ENCODE measurements at regions not wholly inside any gene's neighbourhood (a gene's known extent, or its start where the extent isn't known, plus 50 kb on each side); places are given as distances from the start of the nearest gene placed in this dataset.
"Not testable (repeated sequence)": the region's sequence is repeated elsewhere in the genome, so short reads cannot be mapped to it uniquely, and the experiment has no call there.

DNA sequence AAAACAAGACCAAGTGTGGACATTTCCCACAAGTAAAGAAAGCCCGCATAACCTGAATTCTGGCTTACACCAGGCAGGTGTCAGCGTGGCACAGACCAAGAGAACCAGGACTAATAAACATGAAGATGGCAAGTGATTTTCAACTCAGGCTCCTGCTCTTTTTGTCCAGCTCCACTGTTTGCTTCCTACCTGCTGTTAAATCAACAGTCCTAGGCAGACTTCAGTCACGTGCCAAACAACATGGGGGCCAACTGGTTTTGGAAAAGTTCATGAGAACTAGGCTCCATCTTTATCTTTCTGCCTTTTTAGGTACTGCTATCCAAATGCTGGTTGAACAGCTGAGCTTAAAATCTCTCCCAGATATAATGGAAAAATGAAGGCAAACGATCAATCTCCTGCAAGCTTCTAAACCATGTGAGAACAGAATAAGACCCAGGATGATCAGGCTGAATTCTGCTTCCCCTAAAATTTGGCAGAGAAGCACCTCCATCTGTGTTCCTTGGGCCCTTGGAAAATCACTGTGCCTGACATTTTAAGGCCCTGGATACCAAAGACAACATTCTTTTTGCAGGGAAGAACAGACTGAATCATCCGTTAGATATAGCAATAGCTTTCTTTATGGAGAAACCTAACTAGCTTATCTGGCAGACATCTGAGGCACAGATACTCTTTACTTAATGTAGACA lies 215.6 kb upstream of the USP15 start:
- Histone ChIP-seq H3K36me3 (no peaks in the 10 kb centered on the region), H3K27ac (no peak overlapping the region), H3K27me3 (no peaks in the 10 kb centered on the region), H3K4me1 (no peaks in the 10 kb centered on the region), H3K4me3 (no peak overlapping the region), H3K9me3 (peaks cover 0 to 5% (median 0%) of the 10 kb centered on the region in 4 donors)
- intact Hi-C loops (cut with DNase I) = no loop called here
- DNase-seq = no peak
- WGBS, 2 donors = 63 to 79% methylated on average over 5 of the region's 5 CpGs
- TF ChIP-seq, protein P1, sequence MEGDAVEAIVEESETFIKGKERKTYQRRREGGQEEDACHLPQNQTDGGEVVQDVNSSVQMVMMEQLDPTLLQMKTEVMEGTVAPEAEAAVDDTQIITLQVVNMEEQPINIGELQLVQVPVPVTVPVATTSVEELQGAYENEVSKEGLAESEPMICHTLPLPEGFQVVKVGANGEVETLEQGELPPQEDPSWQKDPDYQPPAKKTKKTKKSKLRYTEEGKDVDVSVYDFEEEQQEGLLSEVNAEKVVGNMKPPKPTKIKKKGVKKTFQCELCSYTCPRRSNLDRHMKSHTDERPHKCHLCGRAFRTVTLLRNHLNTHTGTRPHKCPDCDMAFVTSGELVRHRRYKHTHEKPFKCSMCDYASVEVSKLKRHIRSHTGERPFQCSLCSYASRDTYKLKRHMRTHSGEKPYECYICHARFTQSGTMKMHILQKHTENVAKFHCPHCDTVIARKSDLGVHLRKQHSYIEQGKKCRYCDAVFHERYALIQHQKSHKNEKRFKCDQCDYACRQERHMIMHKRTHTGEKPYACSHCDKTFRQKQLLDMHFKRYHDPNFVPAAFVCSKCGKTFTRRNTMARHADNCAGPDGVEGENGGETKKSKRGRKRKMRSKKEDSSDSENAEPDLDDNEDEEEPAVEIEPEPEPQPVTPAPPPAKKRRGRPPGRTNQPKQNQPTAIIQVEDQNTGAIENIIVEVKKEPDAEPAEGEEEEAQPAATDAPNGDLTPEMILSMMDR (IDR thresholded peaks at IDR 0.05) = no peak

DNA sequence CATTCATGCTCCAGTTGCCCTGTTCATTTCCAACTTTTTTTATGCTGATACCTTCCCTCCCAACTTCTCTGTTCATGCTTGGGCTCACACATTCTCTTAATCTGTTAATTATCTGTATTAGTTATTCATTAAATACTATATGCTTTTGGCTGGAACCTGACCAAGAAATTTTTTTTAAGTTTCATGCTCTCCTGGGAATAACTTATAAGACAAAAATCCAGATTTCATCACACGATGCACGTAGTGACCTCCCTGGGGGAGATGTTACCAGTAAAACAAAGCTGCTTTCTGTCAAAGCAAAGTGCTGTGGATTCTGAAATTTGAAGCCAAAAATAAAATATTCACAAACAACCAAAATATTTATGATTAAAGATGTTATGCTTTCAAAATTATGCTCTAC lies 215.0 kb upstream of the USP15 start:
- Histone ChIP-seq H3K27me3 (no peaks in the 10 kb centered on the region), H3K36me3 (no peaks in the 10 kb centered on the region), H3K9me3 (peaks cover 0 to 4% (median 0%) of the 10 kb centered on the region in 4 donors), H3K27ac (no peak overlapping the region), H3K4me1 (no peaks in the 10 kb centered on the region), H3K4me3 (no peak overlapping the region)
- no peak for TF ChIP-seq POLR2A (IDR thresholded peaks at IDR 0.05)
- TF ChIP-seq, protein P1 (IDR thresholded peaks at IDR 0.05) = no peak
- intact Hi-C loops (cut with DNase I) = no loop called here
- DNase-seq = no peak
- WGBS, 2 donors = 61 to 76% methylated on average over 2 of the region's 2 CpGs

DNA sequence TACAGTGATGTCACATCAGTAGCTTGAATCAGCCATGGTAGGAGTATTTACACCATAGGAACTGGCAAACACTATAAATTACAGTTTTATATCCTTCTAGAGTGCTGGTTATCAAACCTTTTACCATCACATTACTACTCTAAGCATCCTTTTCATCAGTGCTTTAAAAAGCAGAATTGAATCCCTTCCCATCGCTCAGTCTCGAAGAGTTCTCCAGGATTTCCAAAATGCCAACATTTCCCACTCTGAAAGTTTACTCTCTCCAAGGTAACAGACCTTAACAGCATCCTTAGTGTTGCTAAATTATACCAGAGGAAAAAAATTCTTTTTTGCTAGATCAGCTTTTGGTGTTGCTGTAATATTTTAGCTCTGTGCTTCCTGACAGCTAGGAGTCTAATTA lies 209.4 kb upstream of the USP15 start:
- no peak for TF ChIP-seq POLR2AphosphoS5 (IDR thresholded peaks at IDR 0.05)
- TF ChIP-seq EP300 (IDR thresholded peaks at IDR 0.05) = no peak
- TF ChIP-seq, protein P1 (IDR thresholded peaks at IDR 0.05) = no peak
- TF ChIP-seq POLR2A (IDR thresholded peaks at IDR 0.05) = no peak
- no peak for DNase-seq
- Histone ChIP-seq H3K9me3 (no peaks in the 10 kb centered on the region), H3K36me3 (no peaks in the 10 kb centered on the region), H3K27ac (no peak overlapping the region), H3K4me3 (no peak overlapping the region), H3K4me1 (no peaks in the 10 kb centered on the region), H3K27me3 (no peaks in the 10 kb centered on the region)
- WGBS, 2 donors = 93 to 95% methylated on average over 2 of the region's 2 CpGs
- intact Hi-C loops (cut with DNase I) = no loop called here

DNA sequence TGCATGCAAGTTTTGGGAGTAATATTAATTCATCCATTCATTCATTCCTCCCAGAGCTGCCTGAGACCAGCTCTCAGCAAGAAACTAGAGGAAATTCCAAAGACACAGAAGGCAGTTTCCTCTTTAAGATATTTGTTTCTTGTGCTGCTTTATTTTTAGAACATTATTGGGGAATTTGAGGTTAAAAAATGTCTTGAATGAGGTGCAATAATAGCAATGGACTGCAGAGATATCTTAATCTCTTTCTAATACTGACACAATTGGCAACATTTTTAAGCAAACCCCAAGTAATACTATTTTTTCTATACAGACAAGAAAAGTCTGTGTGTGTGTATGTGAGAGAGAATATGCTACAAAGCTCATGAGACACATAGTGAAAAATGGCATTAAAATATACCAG lies 190.2 kb upstream of the USP15 start:
- H3K27me3 ChIP-seq = no peaks in the 10 kb centered on the region
- H3K36me3 ChIP-seq = no peaks in the 10 kb centered on the region
- no peak overlapping the region for H3K4me3 ChIP-seq
- no peak overlapping the region for H3K27ac ChIP-seq
- intact Hi-C loops (cut with DNase I) = no loop called here
- TF ChIP-seq POLR2A (IDR thresholded peaks at IDR 0.05) (no peak), POLR2AphosphoS5 (IDR thresholded peaks at IDR 0.05) (no peak), EP300 (IDR thresholded peaks at IDR 0.05) (no peak)
- TF ChIP-seq, protein P1 (IDR thresholded peaks at IDR 0.05) = no peak
- DNase-seq = no peak
- no peaks in the 10 kb centered on the region for H3K9me3 ChIP-seq
- H3K4me1 ChIP-seq = no peaks in the 10 kb centered on the region

DNA sequence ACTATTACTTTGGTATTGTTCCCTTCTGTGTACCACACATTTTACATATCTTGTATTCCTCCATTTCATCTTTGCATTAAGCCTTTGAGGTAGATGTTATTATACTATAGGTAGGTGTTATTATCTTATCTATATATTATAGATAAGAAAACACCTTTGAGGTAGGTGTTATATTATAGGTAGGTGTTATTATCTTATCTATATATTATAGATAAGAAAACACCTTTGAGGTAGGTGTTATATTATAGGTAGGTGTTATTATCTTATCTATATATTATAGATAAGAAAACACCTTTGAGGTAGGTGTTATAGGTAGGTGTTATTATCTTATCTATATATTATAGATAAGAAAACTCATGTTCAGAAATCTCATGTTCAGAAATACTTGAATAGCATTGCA lies 187.0 kb upstream of the USP15 start:
- H3K27me3 ChIP-seq; H3K36me3 ChIP-seq; H3K9me3 ChIP-seq; DNase-seq; H3K4me1 ChIP-seq; H3K4me3 ChIP-seq; H3K27ac ChIP-seq; intact Hi-C loops (cut with DNase I): not testable (repeated sequence)

Data from sigmoid colon (tissue), 6 donors.